GM23338 (cell line): ENCODE measurements at regions not wholly inside any gene's neighbourhood (a gene's known extent, or its start where the extent isn't known, plus 50 kb on each side); places are given as distances from the start of the nearest gene placed in this dataset.

Source experiments
- CTCF ChIP-seq, 2 experiments: fragments of 200-600 bp in 1 of 2; sonication (generic) in 1 of 2; conservative IDR thresholded peaks; 2 replicates each; pipeline versions ENCODE4 v1.5.1 to v1.6.1; 2016 to 2017; ENCODE audit warnings: antibody characterized with exemption in 2 of 2, low read depth in 2 of 2, mild to moderate bottlenecking in 2 of 2, moderate library complexity in 1 of 2
- EZH2 ChIP-seq: fragments of 200-600 bp; sonication (generic); IDR thresholded peaks from one replicate; pipeline ENCODE4 v1.8.0; 2017; ENCODE audit warnings: antibody characterized with exemption, mild to moderate bottlenecking, low read depth; ENCODE audit not compliant: unreplicated experiment
- EZH2phosphoT487 ChIP-seq: fragments of 200-600 bp; sonication (generic); IDR thresholded peaks from one replicate; pipeline ENCODE4 v1.8.1; 2018; ENCODE audit warnings: antibody characterized with exemption; ENCODE audit not compliant: unreplicated experiment
- JUNB ChIP-seq: IDR thresholded peaks from one replicate; pipeline ENCODE4 v1.6.1; 2016; ENCODE audit warnings: antibody characterized with exemption; ENCODE audit not compliant: unreplicated experiment
- POLR2AphosphoS5 ChIP-seq: IDR thresholded peaks from 2 replicates; pipeline ENCODE4 v1.6.1; 2016; ENCODE audit warnings: antibody characterized with exemption, low read depth

DNA sequence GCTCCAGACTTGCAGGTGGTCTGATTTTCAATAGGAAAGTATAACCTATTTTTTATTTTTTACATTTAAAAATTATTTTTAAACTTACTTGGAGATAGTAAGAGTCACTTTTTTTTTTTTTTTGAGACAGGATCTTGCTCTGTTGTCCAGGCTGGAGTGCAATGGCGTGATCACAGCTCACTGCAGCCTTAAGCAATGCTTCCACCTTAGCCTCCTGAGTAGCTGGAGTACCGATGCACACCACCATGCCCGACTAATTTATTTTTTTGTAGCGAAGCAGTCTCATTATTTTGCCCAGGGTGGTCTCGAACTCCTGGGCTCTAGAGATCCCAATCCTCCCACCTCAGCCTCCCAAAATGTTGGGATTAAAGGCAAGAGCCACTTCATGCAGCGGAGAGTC, 84.8 kb upstream of the RALY start:
- no peak for TF ChIP-seq EZH2
- no peak for TF ChIP-seq JUNB
- no peak for TF ChIP-seq CTCF (conservative IDR thresholded peaks at IDR 0.05; ENCODE audit: low read depth in 2 of 2)
- no peak for TF ChIP-seq EZH2phosphoT487
- TF ChIP-seq POLR2AphosphoS5 = no peak
